Loucy (cell line): ENCODE measurements at regions not wholly inside any gene's neighbourhood (a gene's known extent, or its start where the extent isn't known, plus 50 kb on each side); places are given as distances from the start of the nearest gene placed in this dataset.

Source experiments
- CTCF ChIP-seq: fragments of 200-600 bp; sonication (generic); conservative IDR thresholded peaks from 2 replicates; pipeline ENCODE4 v1.5.1; 2014; ENCODE audit warnings: mild to moderate bottlenecking, antibody characterized with exemption, low read length
- EZH2phosphoT487 ChIP-seq: fragments of 200-600 bp; IDR thresholded peaks from 2 replicates; pipeline ENCODE4 v1.6.1; 2018; ENCODE audit warnings: antibody characterized with exemption, mild to moderate bottlenecking, moderate library complexity, borderline replicate concordance

DNA sequence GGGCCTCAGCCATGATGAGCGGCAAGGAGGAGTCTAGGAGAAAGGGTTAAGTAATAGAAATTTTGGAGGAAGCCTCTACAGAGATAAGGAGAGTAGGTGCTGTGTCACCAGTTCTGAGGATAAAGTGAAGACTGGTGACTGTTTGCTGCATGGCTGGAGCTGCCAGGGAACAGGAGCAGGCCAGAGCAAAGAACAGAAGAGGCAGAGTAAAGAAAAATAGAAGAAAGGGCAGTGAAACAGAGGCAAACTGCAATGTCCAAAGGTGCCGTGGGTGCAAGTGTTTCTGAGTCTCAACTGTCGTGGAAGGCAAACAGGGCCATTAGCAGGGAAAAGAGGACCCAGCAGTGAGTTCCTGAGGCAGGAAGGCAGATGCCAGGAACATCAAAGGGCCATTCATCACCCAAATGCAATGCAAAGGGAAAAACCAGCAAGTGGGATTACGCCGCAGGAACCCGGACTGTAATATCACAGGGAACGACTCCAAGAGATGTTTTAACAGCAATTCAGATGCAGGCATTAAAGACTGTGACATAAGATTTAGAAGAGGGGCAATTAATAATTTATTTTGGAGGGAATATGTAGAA, 318.3 kb downstream of the FOXO1 start:
- TF ChIP-seq EZH2phosphoT487 (no peak), CTCF (no peak)
